HepG2 (cell line): ENCODE measurements at regions not wholly inside any gene's neighbourhood (a gene's known extent, or its start where the extent isn't known, plus 50 kb on each side); places are given as distances from the start of the nearest gene placed in this dataset.
"Not testable (repeated sequence)": the region's sequence is repeated elsewhere in the genome, so short reads cannot be mapped to it uniquely, and the experiment has no call there.

Source experiments
- ATAC-seq: fragments of 200-7000 bp; cut with Tn5 transposase; 3 replicates; pipeline ENCODE4 v1.9.1; 2020; ENCODE audit warnings: mild to moderate bottlenecking, moderate library complexity
- BruUV-seq: library from RNA; stranded (reverse); fragments of 400-500 nt; replicated peaks from 2 replicates; lab custom pipeline; 2021; lab: Mats Ljungman, UMichigan
- CTCF ChIA-PET: fragments of 300-600 bp; formaldehyde crosslinking; extraction: SDS; loops from one replicate; lab custom pipeline; 2021; ENCODE audit warnings: low total read pairs, inconsistent platforms, low intra/inter-chr PET ratio; lab: Yijun Ruan, JAX
- POLR2A ChIA-PET: fragments of 350-600 bp; sonication (Branson Sonifier 250); formaldehyde crosslinking; loops from one replicate; lab custom pipeline; 2020; ENCODE audit warnings: antibody characterized with exemption, inconsistent platforms; lab: Yijun Ruan, JAX
- DNase-seq: peaks from one replicate; pipeline ENCODE4 v3.0.0-alpha.2; 2015; ENCODE audit warnings: low spot score
- FAIRE-seq: peaks from 3 replicates; lab custom pipeline; 2011; peaks lifted over from hg19 to GRCh38; lab: Jason Lieb, UNC
- H2AFZ ChIP-seq: one replicate; pipeline ENCODE4 v1.6.1; 2011; ENCODE audit warnings: low read length, inconsistent platforms
- H3K27ac ChIP-seq: fragments of 300-600 bp; 3 replicates; pipeline ENCODE4 v1.8.0; 2011; ENCODE audit warnings: mixed run types, mild to moderate bottlenecking, mixed read lengths, low read length, inconsistent platforms; ENCODE audit not compliant: insufficient read depth; ENCODE audit errors: extremely low read length
- H3K27me3 ChIP-seq, 2 experiments: fragments of 200-600 bp in 1 of 2; 2 replicates in 1 of 2; 3 replicates in 1 of 2; pipeline versions ENCODE4 v1.6.0 to v1.8.0; 2011; ENCODE audit warnings: low read length in 2 of 2, mild to moderate bottlenecking in 2 of 2, moderate library complexity in 2 of 2, inconsistent platforms in 1 of 2; ENCODE audit not compliant: insufficient read depth in 2 of 2, control insufficient read depth in 1 of 2
- H3K36me3 ChIP-seq, 2 experiments: fragments of 200-600 bp in 1 of 2; replicated peaks in 1 of 2; 2 replicates in 1 of 2; 3 replicates in 1 of 2; pipeline versions ENCODE4 v1.5.1 to v1.8.0; 2011; ENCODE audit warnings: low read length in 2 of 2, inconsistent platforms in 1 of 2; ENCODE audit not compliant: insufficient read depth in 2 of 2, control insufficient read depth in 1 of 2
- H3K4me1 ChIP-seq: 2 replicates; pipeline ENCODE4 v1.5.1; 2012; ENCODE audit warnings: low read length, inconsistent platforms; ENCODE audit not compliant: insufficient read depth
- H3K4me2 ChIP-seq: 2 replicates; pipeline ENCODE4 v1.6.0; 2011; ENCODE audit warnings: low read depth, low read length, inconsistent platforms
- H3K4me3 ChIP-seq, 3 experiments: fragments of 200-600 bp in 1 of 3; sonication (generic), shearing (Covaris generic) in 1 of 3; replicated peaks in 1 of 3; 2 replicates each; pipeline ENCODE4 v1.5.1; 2011 to 2016; ENCODE audit warnings: low read length in 3 of 3, inconsistent platforms in 2 of 3, low read depth in 2 of 3, mild to moderate bottlenecking in 2 of 3, control low read depth in 1 of 3, mixed read lengths in 1 of 3; ENCODE audit not compliant: insufficient read depth in 1 of 3
- H3K79me2 ChIP-seq: one replicate; pipeline ENCODE4 v1.6.1; 2011; ENCODE audit warnings: low read length, inconsistent platforms; ENCODE audit not compliant: insufficient read depth
- H3K9ac ChIP-seq: 2 replicates; pipeline ENCODE4 v1.6.0; 2011; ENCODE audit warnings: mild to moderate bottlenecking, low read depth, low read length, inconsistent platforms; ENCODE audit not compliant: insufficient read depth
- H3K9me3 ChIP-seq: 2 replicates; pipeline ENCODE4 v1.5.1; 2012; ENCODE audit warnings: mild to moderate bottlenecking, low read length
- H4K20me1 ChIP-seq: 2 replicates; pipeline ENCODE4 v1.6.0; 2011; ENCODE audit warnings: inconsistent platforms, mild to moderate bottlenecking, low read length, moderate library complexity; ENCODE audit not compliant: insufficient read depth
- CBFB ChIP-seq: sonication (generic); formaldehyde crosslinking; IDR thresholded peaks from 2 replicates; pipeline ENCODE4 v1.4.0; 2020; ENCODE audit warnings: missing genetic modification reagents
- FOXP1 ChIP-seq, 2 experiments: fragments of 450-650 bp in 1 of 2; IDR thresholded peaks; 2 replicates each; pipeline ENCODE4 v1.6.1; 2017 to 2018; ENCODE audit warnings: antibody characterized with exemption in 1 of 2
- KDM6A ChIP-seq: IDR thresholded peaks from 2 replicates; pipeline ENCODE4 v1.6.1; 2016; ENCODE audit warnings: low read depth
- LBX2 ChIP-seq: sonication (generic); formaldehyde crosslinking; IDR thresholded peaks from 2 replicates; pipeline ENCODE4 v1.5.0; 2020; ENCODE audit warnings: missing genetic modification reagents, mild to moderate bottlenecking, borderline replicate concordance
- MED8 ChIP-seq: sonication (generic); formaldehyde crosslinking; IDR thresholded peaks from 2 replicates; pipeline ENCODE4 v1.8.1; 2023; ENCODE audit warnings: mild to moderate bottlenecking, missing genetic modification reagents; ENCODE audit not compliant: insufficient replicate concordance
- NFATC3 ChIP-seq: sonication (generic); formaldehyde crosslinking; IDR thresholded peaks from 2 replicates; pipeline ENCODE4 v1.5.1; 2020; ENCODE audit warnings: mild to moderate bottlenecking, missing genetic modification reagents
- RXRA ChIP-seq: sonication (generic); formaldehyde crosslinking; IDR thresholded peaks from 2 replicates; pipeline ENCODE4 v1.5.1; 2020; ENCODE audit warnings: missing genetic modification reagents
- TCF7L2 ChIP-seq: IDR thresholded peaks from 2 replicates; pipeline ENCODE4 v1.6.1; 2011; ENCODE audit warnings: mild to moderate bottlenecking, low read depth, low read length, moderate library complexity
- ZNF180 ChIP-seq: sonication (generic); formaldehyde crosslinking; IDR thresholded peaks from 2 replicates; pipeline ENCODE4 v1.4.0; 2020; ENCODE audit warnings: low read depth, missing genetic modification reagents, borderline replicate concordance
- ZNF331 ChIP-seq: sonication (generic); formaldehyde crosslinking; IDR thresholded peaks from 2 replicates; pipeline ENCODE4 v1.4.0; 2020; ENCODE audit warnings: missing genetic modification reagents
- ZNF879 ChIP-seq: sonication (generic); formaldehyde crosslinking; IDR thresholded peaks from 2 replicates; pipeline ENCODE4 v1.8.1; 2023; ENCODE audit warnings: missing genetic modification reagents
- WGBS: methylation state at CpG from one replicate; pipeline ENCODE4 v1.1.6; 2017; ENCODE audit warnings: low lambda C conversion rate; 5-methylcytosine and 5-hydroxymethylcytosine counted together
- in situ Hi-C: cut with HindIII; loops from 2 replicates; pipeline ENCODE4 v1.10.0; 2017; ENCODE audit warnings: low pct_unique_long_range_greater_than_20kb; ENCODE audit not compliant: extremely low pct_ligation_motif_present
- intact Hi-C: fragments of 100-400 bp; cut with micrococcal nuclease; formaldehyde crosslinking; loops from one replicate; pipeline ENCODE4 v1.10.0; 2022; ENCODE audit not compliant: unreplicated experiment
- TF ChIP-seq, protein P1 (sequence below): sonication (generic); formaldehyde crosslinking; IDR thresholded peaks from 2 replicates; pipeline ENCODE4 v1.4.0; 2020; ENCODE audit warnings: missing genetic modification reagents

- in situ Hi-C loops (no loop called here), intact Hi-C loops (no loop called here)
- Histone ChIP-seq H2AFZ (no peak overlapping the region), H3K36me3 (no peaks in the 10 kb centered on the region), H3K4me1 (no peaks in the 10 kb centered on the region), H3K27ac (no peak overlapping the region), H3K9ac (no peak overlapping the region), H3K4me3 (no peak overlapping the region), H3K4me2 (no peak overlapping the region), H3K79me2 (no peaks in the 10 kb centered on the region), H4K20me1 (no peaks in the 10 kb centered on the region), H3K9me3 (no peaks in the 10 kb centered on the region), H3K27me3 (no peaks in the 10 kb centered on the region; a peak in 1 of 5 replicates)
- no peak for TF ChIP-seq CBFB (CRISPR knock-in tag)
- TF ChIP-seq MED8 (CRISPR knock-in tag) = no peak
- no peak for TF ChIP-seq KDM6A (CRISPR knock-in tag)
- no peak for TF ChIP-seq FOXP1 (IDR thresholded peaks at IDR 0.05)
- no peak for TF ChIP-seq FOXP1 (CRISPR knock-in tag; IDR thresholded peaks at IDR 0.05)
- TF ChIP-seq ZNF331 (CRISPR knock-in tag) = no peak
- no peak for TF ChIP-seq NFATC3
- POLR2A ChIA-PET = no interaction called here
- DNase-seq (no peak), ATAC-seq (no peak), FAIRE-seq (no peak)
- 0% methylated on average over 1 of the region's 1 CpG for WGBS
- BruUV-seq = no TSS peak
- CTCF ChIA-PET = no interaction called here
Measured at GRCh38 chr5:68067291-68067690, 148.3 kb upstream of the PIK3R1 start.

DNA sequence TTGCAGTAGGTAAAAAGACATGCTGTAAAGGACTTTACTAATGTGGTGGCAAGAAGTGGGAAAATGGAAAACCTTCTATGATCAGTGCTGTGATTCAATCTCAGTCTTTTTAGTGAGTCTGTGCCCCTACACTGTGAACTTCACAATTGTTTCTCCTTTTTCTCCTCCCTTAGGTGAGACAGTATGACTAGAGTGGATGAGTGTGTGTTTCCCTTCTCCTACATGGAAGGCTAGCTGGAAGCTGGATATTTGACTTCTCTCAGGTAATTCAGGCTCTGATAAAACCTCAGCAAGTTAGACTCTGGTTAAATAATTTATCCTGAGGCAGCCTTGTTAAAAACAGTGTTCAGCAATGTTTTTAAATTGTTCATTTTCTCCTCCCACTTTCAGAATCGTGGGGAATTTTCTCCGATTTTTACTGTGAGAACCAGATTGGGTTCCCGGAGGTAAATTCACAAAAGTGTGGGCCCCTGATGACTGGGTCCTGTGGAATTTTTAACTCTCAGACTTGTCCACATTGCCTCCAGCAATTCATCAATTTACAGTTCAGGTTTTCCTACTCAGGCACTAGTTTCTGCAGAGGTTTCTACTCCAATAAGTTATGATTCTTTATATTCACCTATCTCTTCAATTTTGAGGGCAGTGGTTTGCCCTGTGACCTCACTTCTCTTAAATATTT, 149.1 kb upstream of the PIK3R1 start:
- ATAC-seq = no peak
- Histone ChIP-seq H3K4me1 (no peaks in the 10 kb centered on the region), H3K9ac (no peak overlapping the region), H3K79me2 (no peaks in the 10 kb centered on the region), H3K9me3 (no peaks in the 10 kb centered on the region), H3K27me3 (no peaks in the 10 kb centered on the region; a peak in 1 of 5 replicates), H3K36me3 (no peaks in the 10 kb centered on the region), H3K27ac (no peak overlapping the region), H4K20me1 (no peaks in the 10 kb centered on the region), H3K4me3 (no peak overlapping the region), H3K4me2 (no peak overlapping the region), H2AFZ (no peak overlapping the region)
- CTCF ChIA-PET = no interaction called here
- TF ChIP-seq RXRA (CRISPR knock-in tag) = no peak
- TF ChIP-seq TCF7L2 = no peak
- no peak for TF ChIP-seq LBX2 (CRISPR knock-in tag)
- TF ChIP-seq ZNF180 = no peak
- TF ChIP-seq, protein P1, sequence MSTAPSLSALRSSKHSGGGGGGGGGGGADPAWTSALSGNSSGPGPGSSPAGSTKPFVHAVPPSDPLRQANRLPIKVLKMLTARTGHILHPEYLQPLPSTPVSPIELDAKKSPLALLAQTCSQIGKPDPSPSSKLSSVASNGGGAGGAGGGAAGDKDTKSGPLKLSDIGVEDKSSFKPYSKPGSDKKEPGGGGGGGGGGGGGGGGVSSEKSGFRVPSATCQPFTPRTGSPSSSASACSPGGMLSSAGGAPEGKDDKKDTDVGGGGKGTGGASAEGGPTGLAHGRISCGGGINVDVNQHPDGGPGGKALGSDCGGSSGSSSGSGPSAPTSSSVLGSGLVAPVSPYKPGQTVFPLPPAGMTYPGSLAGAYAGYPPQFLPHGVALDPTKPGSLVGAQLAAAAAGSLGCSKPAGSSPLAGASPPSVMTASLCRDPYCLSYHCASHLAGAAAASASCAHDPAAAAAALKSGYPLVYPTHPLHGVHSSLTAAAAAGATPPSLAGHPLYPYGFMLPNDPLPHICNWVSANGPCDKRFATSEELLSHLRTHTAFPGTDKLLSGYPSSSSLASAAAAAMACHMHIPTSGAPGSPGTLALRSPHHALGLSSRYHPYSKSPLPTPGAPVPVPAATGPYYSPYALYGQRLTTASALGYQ (CRISPR knock-in tag) = no peak
- no peak for TF ChIP-seq ZNF879
- FAIRE-seq = no peak
- no TSS peak for BruUV-seq
- intact Hi-C loops (no loop called here), in situ Hi-C loops (no loop called here)
- 34% methylated on average over 3 of the region's 3 CpGs for WGBS
- no peak for DNase-seq
- POLR2A ChIA-PET = no interaction called here

- POLR2A ChIA-PET, H3K27me3 ChIP-seq, H3K4me1 ChIP-seq, H3K36me3 ChIP-seq, BruUV-seq, H4K20me1 ChIP-seq, H3K27ac ChIP-seq, H3K9ac ChIP-seq, FAIRE-seq, ATAC-seq, H3K79me2 ChIP-seq, H3K4me3 ChIP-seq, H3K9me3 ChIP-seq, DNase-seq, CTCF ChIA-PET, H2AFZ ChIP-seq, in situ Hi-C loops, H3K4me2 ChIP-seq: not testable (repeated sequence)
- WGBS = 26% methylated on average over 3 of the region's 3 CpGs
- intact Hi-C loops = loop anchor here (2.0 kb wide), 1 partner anchor 59 kb away; no protein-coding TSS in a partner anchor
Measured at GRCh38 chr5:68065321-68065720, 150.2 kb upstream of the PIK3R1 start.
